Thymus (tissue), 11 donors: ENCODE measurements at regions not wholly inside any gene's neighbourhood (a gene's known extent, or its start where the extent isn't known, plus 50 kb on each side); places are given as distances from the start of the nearest gene placed in this dataset.
"Not testable (repeated sequence)": the region's sequence is repeated elsewhere in the genome, so short reads cannot be mapped to it uniquely, and the experiment has no call there.

ENCODE experiments used
- DNase-seq, 9 donors: peaks; one replicate each; pipeline ENCODE4 v3.0.0-alpha.2; 2013; ENCODE audit warnings: low spot score in 9 of 9, low read depth in 6 of 9, missing footprints in 1 of 9
- H3K27ac ChIP-seq, 2 donors: one replicate each; pipeline ENCODE4 v1.5.1; 2013; ENCODE audit warnings: control low read depth in 1 of 2, low read depth in 1 of 2, low read length in 1 of 2, mild to moderate bottlenecking in 1 of 2, moderate library complexity in 1 of 2
- H3K27me3 ChIP-seq, 2 donors: one replicate each; pipeline ENCODE4 v1.5.1; 2013; ENCODE audit warnings: low read length in 1 of 2; ENCODE audit not compliant: control insufficient read depth in 2 of 2, insufficient read depth in 1 of 2
- H3K36me3 ChIP-seq, 2 donors: one replicate each; pipeline ENCODE4 v1.5.1; 2013; ENCODE audit warnings: low read length in 1 of 2, mild to moderate bottlenecking in 1 of 2, moderate library complexity in 1 of 2; ENCODE audit not compliant: control insufficient read depth in 2 of 2, insufficient read depth in 2 of 2
- H3K4me1 ChIP-seq, 2 donors: one replicate each; pipeline ENCODE4 v1.5.1; 2013; ENCODE audit warnings: low read length in 2 of 2; ENCODE audit not compliant: control insufficient read depth in 2 of 2, insufficient read depth in 2 of 2
- H3K4me3 ChIP-seq, 2 donors: one replicate each; pipeline ENCODE4 v1.5.1; 2013; ENCODE audit warnings: low read length in 2 of 2, control low read depth in 1 of 2, mild to moderate bottlenecking in 1 of 2
- H3K9me3 ChIP-seq, 2 donors: one replicate each; pipeline ENCODE4 v1.5.1; 2013; ENCODE audit warnings: low read length in 1 of 2, mild to moderate bottlenecking in 1 of 2; ENCODE audit not compliant: control insufficient read depth in 2 of 2, insufficient read depth in 1 of 2
- WGBS: extraction: QIAGEN DNeasy Blood & Tissue Kit; methylation state at CpG from one replicate; pipeline ENCODE4 v1.1.7; 2013; 5-methylcytosine and 5-hydroxymethylcytosine counted together
- donor health status: healthy.

DNA sequence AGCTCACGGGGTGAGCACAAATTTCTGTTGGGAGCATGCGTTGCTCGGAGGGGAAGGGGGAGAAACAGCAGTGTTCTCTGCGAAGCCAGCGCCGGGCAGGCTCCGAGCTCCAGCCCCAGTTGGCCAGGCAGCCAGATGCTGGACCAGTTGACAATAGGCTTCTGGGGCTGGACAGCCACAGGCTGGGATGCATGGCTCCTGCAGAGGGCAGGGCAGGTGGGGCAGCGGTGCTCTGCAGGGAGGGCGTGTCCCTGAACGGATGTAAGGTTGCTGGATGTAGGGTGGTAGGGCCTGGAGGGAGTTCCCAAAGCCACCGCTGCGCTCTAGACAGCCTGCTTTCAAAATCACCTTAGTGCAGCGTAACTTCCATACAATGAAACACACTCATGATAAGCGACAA, 574.9 kb downstream of the GLRX3 start:
- Histone ChIP-seq H3K36me3 (no peaks in the 10 kb centered on the region), H3K27me3 (no peaks in the 10 kb centered on the region), H3K4me3 (no peak overlapping the region), H3K4me1 (no peaks in the 10 kb centered on the region), H3K9me3 (no peaks in the 10 kb centered on the region), H3K27ac (no peak overlapping the region)
- 87% methylated on average over 14 of the region's 14 CpGs for WGBS
- no peak for DNase-seq

DNA sequence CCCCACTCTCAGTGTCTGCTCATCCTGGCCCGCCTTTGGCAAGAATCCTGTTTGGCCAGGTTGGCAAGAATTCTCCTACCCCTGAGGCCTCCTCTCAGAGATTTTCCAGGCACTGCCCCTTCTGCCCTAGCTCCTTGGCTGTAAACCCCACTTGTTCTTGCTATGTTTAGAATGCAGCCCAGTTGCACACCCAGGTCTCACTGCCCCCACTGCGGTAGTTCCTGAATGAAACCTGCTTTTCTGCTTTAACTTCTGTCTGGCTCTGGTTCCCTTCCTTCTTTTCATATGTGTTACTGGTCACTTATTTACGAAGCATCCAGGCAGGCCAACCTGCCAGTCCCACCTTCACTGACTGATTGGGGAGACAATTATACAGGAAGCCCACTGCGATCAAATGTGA, 576.9 kb downstream of the GLRX3 start:
- Histone ChIP-seq H3K4me3 (no peak overlapping the region), H3K36me3 (no peaks in the 10 kb centered on the region), H3K9me3 (no peaks in the 10 kb centered on the region), H3K4me1 (no peaks in the 10 kb centered on the region), H3K27me3 (no peaks in the 10 kb centered on the region), H3K27ac (no peak overlapping the region)
- DNase-seq, result no peak
- WGBS, result 61% methylated on average over 4 of the region's 4 CpGs

DNA sequence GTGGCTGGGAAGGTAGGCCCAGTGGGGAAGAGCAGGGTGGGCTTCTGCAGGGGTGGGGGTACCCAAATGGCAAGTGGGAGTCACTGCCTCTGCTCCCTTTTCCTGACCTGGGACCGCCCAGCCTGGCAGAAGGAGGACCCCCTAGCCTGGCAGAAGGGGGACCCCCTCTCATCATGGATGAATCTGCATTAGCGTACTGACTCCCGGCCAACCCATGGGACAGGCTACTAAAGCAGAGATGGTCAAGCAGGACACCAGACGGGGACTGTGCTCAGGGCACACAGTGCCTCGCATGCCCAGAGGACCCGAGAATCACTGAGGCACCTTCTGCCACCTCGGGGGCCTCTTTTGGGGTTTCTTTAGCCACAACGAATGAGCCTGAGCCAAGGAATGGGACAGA, 577.5 kb downstream of the GLRX3 start:
- no peak overlapping the region for H3K27ac ChIP-seq
- WGBS, result 90% methylated on average over 8 of the region's 8 CpGs
- H3K4me3 ChIP-seq, result no peak overlapping the region
- no peaks in the 10 kb centered on the region for H3K27me3 ChIP-seq
- H3K9me3 ChIP-seq, result no peaks in the 10 kb centered on the region
- no peak for DNase-seq
- H3K36me3 ChIP-seq, result no peaks in the 10 kb centered on the region
- no peaks in the 10 kb centered on the region for H3K4me1 ChIP-seq

DNA sequence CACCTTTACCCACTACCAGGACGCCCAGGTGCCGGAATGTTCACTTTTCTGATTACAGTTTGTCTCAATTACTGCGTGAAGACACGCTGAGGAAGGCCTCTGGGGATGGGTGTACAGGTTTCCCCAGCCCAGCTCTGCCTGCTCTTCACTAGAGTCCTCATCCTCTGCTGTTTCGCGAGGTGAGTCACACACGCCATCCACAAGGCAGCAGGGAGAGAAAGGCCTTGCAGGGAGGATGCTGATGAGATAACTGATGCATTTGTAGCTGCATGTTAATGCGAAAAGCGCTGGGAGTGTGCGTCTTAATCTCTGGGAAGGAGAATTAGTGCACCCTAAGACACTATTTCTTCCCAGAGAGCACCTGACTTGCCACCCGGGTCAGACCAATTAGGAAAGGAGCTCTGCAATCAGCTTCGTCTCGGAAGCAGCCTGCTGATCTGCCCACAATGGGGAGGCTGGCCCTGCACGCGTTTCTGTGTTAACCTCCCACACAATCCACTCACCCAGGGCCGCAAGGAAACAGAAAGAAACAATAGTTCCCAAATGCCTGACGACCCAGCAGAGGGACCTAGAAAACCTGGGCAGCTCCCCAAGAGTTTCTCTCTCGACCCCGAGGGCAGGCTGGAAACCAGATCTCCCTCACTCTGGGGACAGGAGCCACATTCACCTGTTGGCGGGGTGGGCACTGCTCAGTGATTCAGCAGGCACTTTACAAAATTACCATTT, 578.7 kb downstream of the GLRX3 start:
- H3K4me3 ChIP-seq, result no peak overlapping the region
- H3K9me3 ChIP-seq, result no peaks in the 10 kb centered on the region
- H3K27ac ChIP-seq, result no peak overlapping the region
- H3K4me1 ChIP-seq, result no peaks in the 10 kb centered on the region
- WGBS, result 87% methylated on average over 20 of the region's 20 CpGs
- DNase-seq, result no peak
- H3K36me3 ChIP-seq, result no peaks in the 10 kb centered on the region
- H3K27me3 ChIP-seq, result no peaks in the 10 kb centered on the region

DNA sequence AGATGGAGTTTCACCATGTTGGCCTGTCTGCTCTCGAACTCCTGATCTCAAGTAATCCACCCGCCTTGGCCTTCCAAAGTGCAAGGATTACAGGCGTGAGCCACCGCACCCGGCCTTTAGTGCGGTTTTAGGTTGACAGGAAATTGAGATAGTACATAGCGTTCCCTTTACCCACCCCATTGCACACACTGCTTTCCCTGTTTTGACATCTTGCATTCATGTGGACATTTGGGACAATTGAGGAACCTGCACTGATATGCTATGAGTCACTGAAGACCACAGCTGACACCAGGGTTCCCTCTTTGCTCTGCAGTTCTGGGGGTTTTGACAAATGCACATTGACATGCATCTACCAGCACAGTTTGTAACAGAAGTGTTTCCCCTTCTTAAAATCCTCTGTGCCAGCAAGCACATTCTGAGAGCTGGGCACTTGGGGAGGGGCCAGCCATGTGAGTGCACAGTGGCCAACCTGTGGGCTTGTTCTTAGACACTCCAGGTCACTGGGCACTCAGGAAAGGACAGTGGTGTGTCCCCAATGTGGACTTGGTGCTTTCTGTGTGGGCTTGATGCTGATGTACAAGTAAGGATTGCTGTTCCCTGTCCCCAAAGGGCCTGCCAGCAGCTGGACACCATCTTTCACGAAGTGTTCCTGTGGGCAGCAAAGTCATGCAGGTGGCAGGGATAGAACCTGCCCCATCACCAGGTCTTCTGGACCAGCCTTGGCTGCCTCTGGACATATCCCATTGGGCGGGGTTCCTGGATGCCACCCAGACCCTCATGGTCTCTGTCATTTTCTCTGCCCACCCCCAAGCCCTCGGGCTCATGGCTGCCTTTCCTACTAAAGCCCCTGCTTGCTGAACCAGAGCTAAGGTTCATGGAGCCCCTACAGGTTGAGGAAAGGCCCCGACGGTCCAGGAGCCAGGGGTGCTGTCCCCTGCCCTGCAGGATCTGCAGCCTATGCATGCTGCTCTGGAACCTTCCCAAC, 579.8 kb downstream of the GLRX3 start:
- DNase-seq, result peak in 1 of 9 donors; percentile 15
- Histone ChIP-seq H3K27ac (no peak overlapping the region), H3K27me3 (no peaks in the 10 kb centered on the region), H3K4me1 (no peaks in the 10 kb centered on the region), H3K36me3 (no peaks in the 10 kb centered on the region), H3K9me3 (no peaks in the 10 kb centered on the region), H3K4me3 (no peak overlapping the region)
- WGBS, result 92% methylated on average over 12 of the region's 12 CpGs

DNA sequence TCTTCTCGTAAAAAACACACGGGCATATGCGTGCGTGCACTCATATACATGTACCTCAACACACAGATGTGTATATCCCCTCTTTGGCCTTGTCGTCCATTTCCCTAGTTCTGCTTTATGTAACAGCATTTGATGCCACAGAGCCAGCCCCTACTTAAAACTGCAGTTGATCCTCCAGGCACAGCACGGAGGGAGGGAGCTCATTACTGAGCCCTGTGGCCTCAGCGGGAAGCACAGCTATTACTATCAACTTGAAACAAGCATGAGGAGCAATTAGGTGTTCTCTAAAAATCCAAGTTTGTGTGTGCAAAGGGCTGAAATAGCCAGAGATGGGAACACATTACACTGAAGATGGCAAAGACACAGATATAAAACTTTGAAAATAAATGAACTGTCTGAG, 580.9 kb downstream of the GLRX3 start:
- WGBS, result 72% methylated on average over 7 of the region's 7 CpGs
- H3K27me3 ChIP-seq, result no peaks in the 10 kb centered on the region
- no peak for DNase-seq
- H3K4me3 ChIP-seq, result no peak overlapping the region
- H3K4me1 ChIP-seq, result no peaks in the 10 kb centered on the region
- no peak overlapping the region for H3K27ac ChIP-seq
- no peaks in the 10 kb centered on the region for H3K9me3 ChIP-seq
- no peaks in the 10 kb centered on the region for H3K36me3 ChIP-seq

DNA sequence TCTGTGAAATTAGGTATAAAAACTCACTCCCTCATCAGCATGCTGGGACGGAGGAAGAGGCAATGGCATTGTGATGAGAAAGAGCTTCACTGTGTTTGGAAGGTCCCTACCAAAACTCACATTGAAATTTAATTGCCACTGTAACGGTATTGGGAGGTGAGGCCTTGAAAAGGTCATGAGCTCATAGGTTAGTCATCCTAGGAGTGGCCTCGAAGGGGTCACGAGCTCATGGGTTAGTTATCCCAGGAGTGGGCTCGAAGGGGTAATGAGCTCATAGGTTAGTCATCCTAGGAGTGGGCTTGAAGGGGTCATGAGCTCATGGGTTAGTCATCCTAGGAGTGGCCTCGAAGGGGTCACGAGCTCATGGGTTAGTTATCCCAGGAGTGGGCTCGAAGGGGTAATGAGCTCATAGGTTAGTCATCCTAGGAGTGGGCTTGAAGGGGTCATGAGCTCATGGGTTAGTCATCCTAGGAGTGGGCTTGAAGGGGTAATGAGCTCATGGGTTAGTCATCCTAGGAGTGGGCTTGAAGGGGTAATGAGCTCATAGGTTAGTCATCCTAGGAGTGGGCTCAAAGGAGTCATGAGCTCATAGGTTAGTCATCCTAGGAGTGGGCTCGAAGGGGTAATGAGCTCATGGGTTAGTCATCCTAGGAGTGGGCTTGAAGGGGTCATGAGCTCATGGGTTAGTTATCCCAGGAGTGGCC, 582.7 kb downstream of the GLRX3 start:
- H3K4me1 ChIP-seq, H3K27ac ChIP-seq, H3K9me3 ChIP-seq, H3K27me3 ChIP-seq, DNase-seq, H3K4me3 ChIP-seq, H3K36me3 ChIP-seq: not testable (repeated sequence)
- 89% methylated on average over 9 of the region's 9 CpGs for WGBS

DNA sequence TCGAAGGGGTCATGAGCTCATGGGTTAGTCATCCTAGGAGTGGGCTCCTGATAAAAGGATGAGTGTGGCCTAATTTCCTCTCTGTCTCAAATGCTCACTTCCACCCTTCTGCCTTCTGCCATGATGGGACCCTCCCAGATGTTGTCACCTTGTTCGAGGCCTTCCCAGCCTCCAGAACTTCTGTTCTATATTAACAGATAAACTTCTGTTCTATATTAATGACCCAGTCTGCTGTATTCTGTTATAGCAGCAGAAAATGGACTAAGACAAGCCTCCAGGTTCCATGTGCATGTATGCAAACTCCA, 583.2 kb downstream of the GLRX3 start:
- H3K27ac ChIP-seq, result no peak overlapping the region
- H3K4me3 ChIP-seq, result no peak overlapping the region
- H3K36me3 ChIP-seq, result no peaks in the 10 kb centered on the region
- WGBS, result 92% methylated on average over 2 of the region's 2 CpGs
- no peaks in the 10 kb centered on the region for H3K4me1 ChIP-seq
- no peaks in the 10 kb centered on the region for H3K9me3 ChIP-seq
- DNase-seq, result no peak
- no peaks in the 10 kb centered on the region for H3K27me3 ChIP-seq

DNA sequence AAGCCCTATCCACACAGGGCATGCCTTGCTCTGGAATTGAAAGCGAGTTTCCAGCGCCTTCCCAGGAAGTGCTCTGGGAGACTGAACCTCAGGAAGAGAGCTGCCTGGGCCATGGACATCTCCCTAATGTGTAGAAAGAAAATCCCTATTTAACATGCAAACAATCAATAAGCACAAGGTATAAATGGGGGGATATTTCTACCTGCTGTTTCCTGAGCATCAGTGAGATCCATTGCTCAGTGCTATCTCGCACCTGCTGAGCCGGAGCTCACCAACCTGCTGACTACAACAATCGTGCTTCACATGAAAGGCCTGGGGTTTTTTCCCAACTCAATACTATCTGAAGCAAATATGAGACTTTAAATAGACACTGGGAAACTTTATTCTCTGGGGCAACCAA, 584.0 kb downstream of the GLRX3 start:
- no peak overlapping the region for H3K27ac ChIP-seq
- no peak for DNase-seq
- 92% methylated on average over 5 of the region's 5 CpGs for WGBS
- no peaks in the 10 kb centered on the region for H3K27me3 ChIP-seq
- H3K4me1 ChIP-seq, result no peaks in the 10 kb centered on the region
- H3K36me3 ChIP-seq, result no peaks in the 10 kb centered on the region
- H3K4me3 ChIP-seq, result no peak overlapping the region
- H3K9me3 ChIP-seq, result no peaks in the 10 kb centered on the region
